Activated CD8-positive, alpha-beta T cell treated with anti-CD3 and anti-CD28 coated beads, Interleukin-2, amount 10 ng/mL, durations not matched to agents 7 days and 5 days (primary cell): ENCODE measurements at regions not wholly inside any gene's neighbourhood (a gene's known extent, or its start where the extent isn't known, plus 50 kb on each side); places are given as distances from the start of the nearest gene placed in this dataset.
A peak's percentile ranks its signal among the peaks of the same experiment; 100 is the strongest.

Experiments used
- ATAC-seq: fragments of 150-1000 bp; cut with Tn5 transposase; one replicate; pipeline ENCODE4 v1.10.0; 2021; ENCODE audit warnings: moderate library complexity
- CTCF ChIA-PET: fragments of 350-600 bp; sonication (Branson Sonifier 250); formaldehyde crosslinking; loops from one replicate; lab custom pipeline; 2021; ENCODE audit warnings: antibody characterized with exemption; lab: Charles Lee
- POLR2A ChIA-PET: fragments of 350-600 bp; sonication (Branson Sonifier 250); formaldehyde crosslinking; loops from one replicate; lab custom pipeline; 2021; ENCODE audit warnings: antibody characterized with exemption; lab: Charles Lee
- DNase-seq: peaks from one replicate; pipeline ENCODE4 v3.0.0-alpha.2; 2020
- H3K27ac Mint-ChIP-seq: one replicate; pipeline ENCODE4 v1.8.0; 2021; ENCODE audit warnings: mild to moderate bottlenecking, mixed read lengths
- H3K27me3 Mint-ChIP-seq: one replicate; pipeline ENCODE4 v1.8.0; 2021; ENCODE audit warnings: low read depth, mixed read lengths
- H3K36me3 Mint-ChIP-seq: one replicate; pipeline ENCODE4 v1.8.0; 2021; ENCODE audit warnings: low read depth, mixed read lengths
- H3K4me1 Mint-ChIP-seq: one replicate; pipeline ENCODE4 v1.8.0; 2021; ENCODE audit warnings: low read depth, mixed read lengths
- H3K4me3 Mint-ChIP-seq: one replicate; pipeline ENCODE4 v1.8.0; 2021; ENCODE audit warnings: mild to moderate bottlenecking, mixed read lengths
- H3K9me3 Mint-ChIP-seq: one replicate; pipeline ENCODE4 v1.8.0; 2022; ENCODE audit warnings: mixed read lengths; ENCODE audit not compliant: insufficient read depth

DNA sequence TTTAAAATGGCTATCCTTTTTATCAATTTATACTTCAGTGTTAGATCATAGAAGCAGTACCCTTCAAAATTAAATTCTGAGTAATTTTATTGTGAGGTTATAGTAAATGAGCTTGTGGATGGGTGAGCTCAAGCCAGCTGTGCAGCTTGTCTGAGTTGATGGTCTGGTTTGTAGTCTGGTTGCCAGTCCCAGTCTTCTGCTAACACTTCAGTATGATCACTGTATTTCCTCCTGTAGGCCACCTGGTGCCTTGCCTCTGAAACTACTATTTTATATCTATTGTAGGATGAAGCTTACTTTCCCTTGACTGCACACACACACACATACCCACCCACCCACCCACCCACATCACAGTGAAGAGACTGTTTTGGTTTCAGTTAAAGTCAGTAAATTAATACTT is 496.4 kb downstream of the PCNX1 start:
- DNase-seq (peak; percentile 59), ATAC-seq (peak; percentile 74)
- ChIA-PET POLR2A (interaction anchor here (1.1 to 3.8 kb wide), 2 partner anchors 82 to 261 kb away, joined by 3 to 23 read pairs; no protein-coding TSS in a partner anchor), CTCF (interaction anchor here (0.7 to 8.1 kb wide), 26 partner anchors 9 to 349 kb away, joined by 3 to 150 read pairs (median 4); no protein-coding TSS in a partner anchor)
- H3K36me3 Mint-ChIP-seq = peaks cover 6% of the 10 kb centered on the region
- no peaks in the 10 kb centered on the region for H3K27me3 Mint-ChIP-seq
- H3K4me1 Mint-ChIP-seq = peaks cover 31% of the 10 kb centered on the region
- no peaks in the 10 kb centered on the region for H3K9me3 Mint-ChIP-seq
- H3K27ac Mint-ChIP-seq = peak overlapping the region; percentile 36
- no peak overlapping the region for H3K4me3 Mint-ChIP-seq

DNA sequence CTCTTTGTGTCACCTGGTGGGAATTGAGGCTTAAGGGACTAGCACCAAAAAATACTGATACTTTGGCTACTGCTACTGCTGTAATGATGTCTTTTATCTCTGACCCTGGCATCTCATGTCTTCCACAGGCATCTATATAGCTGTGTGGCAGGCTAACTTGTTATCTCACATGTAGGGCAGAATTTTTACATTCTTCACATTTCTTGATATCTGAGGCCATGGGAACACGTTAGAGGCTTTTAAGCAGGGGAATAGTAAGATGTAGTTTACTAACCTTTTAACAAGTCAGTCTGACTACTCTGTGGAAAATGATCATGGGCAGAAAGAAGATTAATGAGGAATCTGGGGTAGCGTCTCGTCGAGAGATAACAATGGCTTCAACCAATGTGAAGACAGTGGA is 498.4 kb downstream of the PCNX1 start:
- no peaks in the 10 kb centered on the region for H3K9me3 Mint-ChIP-seq
- ATAC-seq (no peak), DNase-seq (no peak)
- no peak overlapping the region for H3K4me3 Mint-ChIP-seq
- POLR2A ChIA-PET = interaction anchor here (3.8 kb wide), 1 partner anchor 84 kb away, joined by 23 read pairs; no protein-coding TSS in a partner anchor
- H3K27me3 Mint-ChIP-seq = no peaks in the 10 kb centered on the region
- H3K27ac Mint-ChIP-seq = no peak overlapping the region
- CTCF ChIA-PET = interaction anchor here (1.0 to 8.1 kb wide), 7 partner anchors 11 to 347 kb away, joined by 3 to 150 read pairs (median 13); no protein-coding TSS in a partner anchor
- H3K36me3 Mint-ChIP-seq = peaks cover 6% of the 10 kb centered on the region
- peaks cover 26% of the 10 kb centered on the region for H3K4me1 Mint-ChIP-seq

DNA sequence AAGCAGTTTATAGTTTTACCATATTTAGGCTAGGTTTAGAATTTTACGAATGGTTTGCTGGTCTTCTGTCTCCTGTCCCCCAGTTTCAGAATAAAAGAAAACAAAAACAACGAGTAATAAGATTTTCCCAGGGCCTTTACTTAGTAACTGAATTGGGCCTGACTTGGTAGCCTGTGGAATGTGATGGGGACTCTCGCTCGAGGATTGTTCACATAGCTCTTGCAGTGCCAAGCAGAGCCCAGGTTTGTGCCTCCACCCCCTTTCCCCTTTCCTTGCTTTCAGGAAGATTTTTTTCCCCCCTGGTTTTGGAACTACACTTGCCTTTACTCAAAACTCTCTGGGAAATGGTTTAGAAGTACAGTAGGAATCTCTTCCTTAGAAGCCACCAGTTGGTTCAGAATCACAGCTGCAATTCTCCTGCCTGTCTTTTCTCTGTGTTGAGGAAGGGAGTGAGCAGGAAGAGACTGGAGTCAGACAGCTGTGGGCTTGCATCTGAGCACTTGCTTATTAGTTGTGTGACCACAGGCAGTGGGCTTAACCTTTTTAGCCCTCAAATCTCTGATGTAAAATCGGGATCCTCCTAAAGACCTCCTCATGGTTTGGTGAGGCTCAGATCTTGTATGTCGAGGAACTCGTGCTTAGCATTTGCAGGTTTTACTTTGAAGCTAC is 501.2 kb downstream of the PCNX1 start:
- Mint-ChIP-seq H3K27ac (no peak overlapping the region), H3K27me3 (no peaks in the 10 kb centered on the region), H3K36me3 (peaks cover 20% of the 10 kb centered on the region), H3K9me3 (no peaks in the 10 kb centered on the region), H3K4me3 (no peak overlapping the region), H3K4me1 (peaks cover 33% of the 10 kb centered on the region)
- ChIA-PET CTCF (interaction anchor here (1.5 to 2.3 kb wide), 2 partner anchors 10 to 270 kb away, joined by 5 to 8 read pairs; no protein-coding TSS in a partner anchor), POLR2A (no interaction called here)
- DNase-seq (no peak), ATAC-seq (no peak)

DNA sequence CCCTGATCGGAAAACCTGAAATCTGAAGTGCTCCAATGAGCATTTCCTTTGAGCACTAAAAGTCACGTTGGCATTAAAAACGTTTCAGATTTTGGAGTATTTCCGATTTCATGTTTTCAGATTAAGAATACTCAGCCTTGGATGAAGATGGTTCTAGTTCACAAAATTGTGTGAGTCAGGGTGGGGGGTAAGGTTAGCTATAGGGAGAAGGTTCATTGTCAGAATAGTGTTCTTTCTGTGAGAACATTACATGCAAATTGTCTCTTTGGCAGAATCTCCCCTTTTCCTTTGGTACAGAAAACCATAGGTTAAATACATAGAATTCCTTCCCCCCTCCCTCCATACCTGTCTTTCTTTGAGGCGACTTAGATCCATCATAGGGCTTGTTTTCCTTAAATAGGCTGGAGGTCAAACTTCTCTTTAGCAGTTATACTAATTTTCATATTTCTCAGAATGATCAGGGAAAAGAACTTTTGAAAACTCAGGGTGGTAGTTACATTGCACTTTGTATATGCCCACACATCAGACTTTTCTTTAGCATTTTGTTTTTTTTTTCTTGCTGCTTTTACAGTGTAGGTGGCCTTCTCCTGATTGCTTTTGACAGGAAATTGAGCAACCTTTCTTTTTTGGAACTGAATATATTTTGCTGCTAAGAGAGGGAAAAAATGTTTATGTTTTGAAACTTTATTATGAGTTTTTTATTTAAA is 503.5 kb downstream of the PCNX1 start:
- Mint-ChIP-seq H3K27me3 (no peaks in the 10 kb centered on the region), H3K36me3 (peaks cover 24% of the 10 kb centered on the region), H3K9me3 (no peaks in the 10 kb centered on the region), H3K4me1 (peaks cover 30% of the 10 kb centered on the region), H3K4me3 (no peak overlapping the region), H3K27ac (no peak overlapping the region)
- CTCF ChIA-PET = interaction anchor here (1.4 kb wide), 1 partner anchor 273 kb away, joined by 3 read pairs; no protein-coding TSS in a partner anchor
- POLR2A ChIA-PET = interaction anchor here (1.3 kb wide), 1 partner anchor 90 kb away, joined by 4 read pairs; no protein-coding TSS in a partner anchor
- no peak for DNase-seq
- ATAC-seq = no peak

DNA sequence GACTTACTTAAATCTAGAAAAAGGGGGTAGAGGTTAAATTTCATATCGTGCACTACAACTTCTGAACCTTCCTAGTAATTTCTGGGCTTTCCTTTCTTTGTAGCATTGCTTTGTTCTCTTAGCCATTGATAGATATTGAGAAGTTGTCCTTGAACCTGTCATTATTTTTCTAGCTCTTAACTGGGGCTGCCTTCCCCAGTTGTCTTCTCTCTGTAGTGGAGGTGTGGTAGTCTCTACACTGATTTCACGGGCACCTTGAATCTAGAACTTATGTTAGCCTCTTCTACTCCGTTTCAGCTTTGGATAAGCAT is 504.0 kb downstream of the PCNX1 start:
- no peak for DNase-seq
- Mint-ChIP-seq H3K36me3 (peaks cover 23% of the 10 kb centered on the region), H3K27me3 (no peaks in the 10 kb centered on the region), H3K4me3 (no peak overlapping the region), H3K4me1 (peaks cover 30% of the 10 kb centered on the region), H3K27ac (no peak overlapping the region), H3K9me3 (no peaks in the 10 kb centered on the region)
- ATAC-seq = no peak
- POLR2A ChIA-PET = interaction anchor here (1.3 kb wide), 1 partner anchor 90 kb away, joined by 4 read pairs; no protein-coding TSS in a partner anchor
- CTCF ChIA-PET = interaction anchor here (0.7 to 1.4 kb wide), 2 partner anchors 273 to 288 kb away, joined by 3 read pairs; no protein-coding TSS in a partner anchor

DNA sequence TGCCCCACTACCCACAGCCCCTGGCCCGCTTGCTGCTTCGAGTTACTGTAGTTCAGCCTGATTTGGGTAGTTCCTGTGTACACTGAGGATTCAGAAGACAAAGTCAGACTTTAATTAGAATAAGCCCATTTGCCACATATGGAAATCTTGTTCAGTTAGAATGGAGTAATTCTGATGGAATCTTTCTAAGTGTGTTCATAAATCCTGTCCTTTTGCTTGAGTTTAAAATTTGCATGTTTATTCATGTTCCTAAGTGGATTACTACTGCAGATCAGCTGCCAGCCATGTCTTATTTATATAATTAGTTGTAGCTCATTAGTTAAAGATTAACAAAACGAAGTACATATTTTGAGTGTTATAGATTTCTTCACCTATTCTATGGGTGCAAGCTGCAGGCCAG is 504.5 kb downstream of the PCNX1 start:
- peaks cover 23% of the 10 kb centered on the region for H3K36me3 Mint-ChIP-seq

DNA sequence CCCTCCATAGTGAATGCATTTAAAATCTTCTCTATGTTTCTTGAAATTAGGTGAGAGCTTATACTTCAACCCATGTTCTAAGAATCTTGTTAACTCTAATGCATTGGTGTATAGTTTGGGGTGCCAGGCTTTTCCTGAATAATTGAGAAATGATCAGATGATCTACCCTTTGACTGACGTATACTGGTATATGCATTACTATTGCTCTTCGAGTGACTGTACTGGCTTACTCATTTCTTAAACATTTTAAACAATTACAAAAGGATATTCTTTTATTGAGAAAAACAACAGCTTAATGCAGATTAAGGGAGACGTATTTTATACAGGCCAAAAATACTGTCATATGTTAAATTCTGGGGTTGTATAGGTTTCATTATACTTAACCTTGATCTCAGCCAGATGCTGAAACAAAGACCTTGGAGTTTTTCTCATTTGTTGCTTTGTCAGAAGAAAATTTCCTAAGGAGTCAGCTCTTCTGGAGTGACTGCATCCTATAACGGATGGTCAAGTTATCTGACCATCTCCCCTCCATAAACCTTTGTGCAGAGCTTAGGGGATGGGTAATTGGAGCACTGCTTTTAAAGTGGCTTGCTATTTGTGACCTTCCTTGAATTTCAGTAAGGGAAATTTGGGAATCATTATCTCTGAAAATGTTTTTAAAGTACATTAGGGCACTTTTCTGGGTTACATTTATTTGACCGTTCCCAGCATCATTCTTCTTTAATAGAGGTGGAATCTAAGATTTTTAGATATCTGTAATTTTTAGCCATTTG is 507.6 kb downstream of the PCNX1 start:
- peaks cover 18% of the 10 kb centered on the region for H3K4me1 Mint-ChIP-seq
- no peaks in the 10 kb centered on the region for H3K27me3 Mint-ChIP-seq
- DNase-seq (no peak), ATAC-seq (no peak)
- H3K4me3 Mint-ChIP-seq = no peak overlapping the region
- no peak overlapping the region for H3K27ac Mint-ChIP-seq
- no peaks in the 10 kb centered on the region for H3K9me3 Mint-ChIP-seq
- peaks cover 33% of the 10 kb centered on the region for H3K36me3 Mint-ChIP-seq
- ChIA-PET CTCF (interaction anchor here (1.0 kb wide), 1 partner anchor 10 kb away, joined by 3 read pairs; no protein-coding TSS in a partner anchor), POLR2A (no interaction called here)

More for the DNA sequence above, 504.5 kb downstream of the PCNX1 start:
- DNase-seq = no peak
- H3K9me3 Mint-ChIP-seq = no peaks in the 10 kb centered on the region
- no peak for ATAC-seq
- no peaks in the 10 kb centered on the region for H3K27me3 Mint-ChIP-seq
- H3K4me3 Mint-ChIP-seq = no peak overlapping the region
- ChIA-PET CTCF (interaction anchor here (0.7 to 1.4 kb wide), 2 partner anchors 274 to 288 kb away, joined by 3 read pairs; no protein-coding TSS in a partner anchor), POLR2A (interaction anchor here (1.3 kb wide), 1 partner anchor 91 kb away, joined by 4 read pairs; no protein-coding TSS in a partner anchor)
- no peak overlapping the region for H3K27ac Mint-ChIP-seq
- H3K4me1 Mint-ChIP-seq = peaks cover 30% of the 10 kb centered on the region

DNA sequence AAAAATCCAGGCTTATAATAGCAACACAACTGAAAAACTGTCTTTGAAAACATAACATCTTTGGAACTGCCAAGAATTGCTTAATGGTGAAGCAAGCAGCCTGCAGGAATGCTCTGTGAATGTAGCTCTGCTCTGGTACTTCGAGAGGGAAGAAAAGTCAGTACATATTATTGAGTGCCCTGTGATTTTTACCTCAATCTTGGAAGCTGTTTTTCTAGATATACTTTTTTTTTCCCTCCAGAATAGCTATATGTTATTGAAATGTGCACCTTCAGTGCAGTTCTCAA is 508.1 kb downstream of the PCNX1 start:
- ChIA-PET CTCF (interaction anchor here (1.0 kb wide), 1 partner anchor 11 kb away, joined by 3 read pairs; no protein-coding TSS in a partner anchor), POLR2A (interaction anchor here (0.5 kb wide), 1 partner anchor 1804 kb away, joined by 4 read pairs; the partner anchor contains the start of gene SUSD6)
- Mint-ChIP-seq H3K27me3 (no peaks in the 10 kb centered on the region), H3K27ac (no peak overlapping the region), H3K4me3 (no peak overlapping the region), H3K9me3 (no peaks in the 10 kb centered on the region), H3K4me1 (peaks cover 16% of the 10 kb centered on the region), H3K36me3 (peaks cover 33% of the 10 kb centered on the region)
- ATAC-seq = no peak
- DNase-seq = no peak

DNA sequence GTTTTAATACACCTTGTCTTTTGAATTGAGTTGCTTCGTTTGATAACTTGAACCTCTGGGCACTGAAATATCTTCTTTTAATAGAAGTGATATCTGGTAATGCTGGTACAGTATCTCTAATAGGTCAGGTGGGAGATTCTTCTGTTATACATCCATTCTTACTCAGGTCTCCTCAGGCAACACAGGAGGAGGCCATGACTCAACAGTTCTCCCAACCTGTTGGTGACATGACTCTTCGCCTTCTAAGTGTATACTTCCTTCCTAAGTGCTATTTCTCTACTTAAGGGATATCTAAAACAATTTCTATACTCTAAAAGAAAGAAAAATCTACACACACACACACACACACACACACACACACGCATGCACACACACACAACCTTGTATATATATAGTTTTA is 509.1 kb downstream of the PCNX1 start:
- CTCF ChIA-PET = interaction anchor here (0.7 kb wide), 1 partner anchor 138 kb away, joined by 3 read pairs; no protein-coding TSS in a partner anchor
- H3K9me3 Mint-ChIP-seq = no peaks in the 10 kb centered on the region

DNA sequence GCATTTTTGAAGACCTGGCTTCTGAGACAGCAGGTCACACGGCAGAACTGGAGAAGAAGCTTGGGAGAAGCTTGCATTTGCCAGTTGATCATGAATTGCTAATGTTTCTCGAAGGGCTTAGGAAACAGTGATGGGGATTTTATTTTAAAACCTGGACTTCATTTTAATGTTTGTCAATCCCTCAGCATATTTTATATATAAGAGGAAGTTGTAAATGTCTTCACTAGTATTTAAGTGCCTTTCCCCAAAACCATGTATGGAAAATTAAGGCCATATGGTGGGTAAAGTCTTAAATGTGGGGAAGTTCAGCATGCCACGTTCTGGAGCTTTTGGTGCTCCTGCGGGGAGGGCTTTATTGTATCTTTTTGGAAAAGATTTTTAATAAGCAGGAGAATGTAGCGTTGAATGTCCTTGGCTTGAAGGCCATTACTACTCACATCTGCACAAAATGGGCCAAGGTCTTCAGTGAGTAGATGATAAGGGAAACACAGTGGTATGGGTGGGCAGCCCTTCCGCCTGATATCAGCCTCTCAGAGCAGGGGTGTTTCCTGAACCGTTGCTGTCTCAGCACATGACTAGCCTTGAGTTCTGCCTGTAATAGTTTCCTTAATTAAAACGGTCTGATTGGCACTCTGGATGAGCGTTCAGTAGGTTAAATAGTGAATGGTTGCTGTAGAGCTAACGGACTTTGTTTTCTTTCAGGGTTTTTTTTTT is 511.4 kb downstream of the PCNX1 start:
- H3K4me3 Mint-ChIP-seq = no peak overlapping the region
- H3K27me3 Mint-ChIP-seq = no peaks in the 10 kb centered on the region
- peaks cover 29% of the 10 kb centered on the region for H3K36me3 Mint-ChIP-seq
- no peaks in the 10 kb centered on the region for H3K9me3 Mint-ChIP-seq
- ChIA-PET CTCF (interaction anchor here (1.0 to 1.3 kb wide), 3 partner anchors 11 to 334 kb away, joined by 4 to 5 read pairs (median 4); no protein-coding TSS in a partner anchor), POLR2A (no interaction called here)
- ATAC-seq = no peak
- DNase-seq = no peak
- no peak overlapping the region for H3K27ac Mint-ChIP-seq
- H3K4me1 Mint-ChIP-seq = no peaks in the 10 kb centered on the region

More for the DNA sequence above, 509.1 kb downstream of the PCNX1 start:
- Mint-ChIP-seq H3K4me3 (no peak overlapping the region), H3K27me3 (no peaks in the 10 kb centered on the region), H3K4me1 (peaks cover 7% of the 10 kb centered on the region), H3K27ac (no peak overlapping the region), H3K36me3 (peaks cover 33% of the 10 kb centered on the region)
- DNase-seq (no peak), ATAC-seq (no peak)
- POLR2A ChIA-PET = no interaction called here

DNA sequence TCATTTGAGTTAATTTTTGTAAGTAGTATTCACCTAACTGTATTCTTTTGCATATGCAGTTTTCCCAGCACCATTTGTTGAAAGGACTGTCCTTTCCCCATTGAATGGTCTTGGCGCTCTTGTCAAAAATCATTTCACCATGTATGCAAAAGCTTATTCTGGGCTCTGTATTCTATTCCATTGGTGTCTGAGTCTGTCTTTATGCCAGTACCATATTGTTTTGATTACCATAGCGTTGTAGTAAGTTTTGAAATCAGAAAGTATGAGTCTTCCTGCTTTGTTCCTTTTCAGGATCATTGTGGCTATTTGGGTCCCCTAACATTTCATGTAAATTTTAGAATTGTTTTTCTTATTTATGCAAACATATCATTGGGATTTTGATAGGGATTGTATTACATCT is 508.7 kb upstream of the RGS6 start:
- Mint-ChIP-seq H3K4me1 (peaks cover 9% of the 10 kb centered on the region), H3K36me3 (peaks cover 50% of the 10 kb centered on the region), H3K9me3 (peaks cover 31% of the 10 kb centered on the region), H3K27me3 (no peaks in the 10 kb centered on the region), H3K4me3 (no peak overlapping the region), H3K27ac (no peak overlapping the region)
- DNase-seq (no peak), ATAC-seq (no peak)
- POLR2A ChIA-PET = no interaction called here
- CTCF ChIA-PET = no interaction called here
